ENCODE measurements at regions not wholly inside any gene's neighbourhood (a gene's known extent, or its start where the extent isn't known, plus 50 kb on each side); places are given as distances from the start of the nearest gene placed in this dataset.

GRCh38 chr14:101705733-101706508 lies 55.6 kb upstream of the PPP2R5C start:
- intact Hi-C loops (cut with micrococcal nuclease), result loop anchor here (2.0 kb wide), 2 partner anchors 57 to 241 kb away; no protein-coding TSS in a partner anchor
- Mint-ChIP-seq H3K27ac (peak overlapping the region; percentile 83), H3K9me3 (no peaks in the 10 kb centered on the region), H3K36me3 (ENCODE audit: low read depth) (peaks cover 3% of the 10 kb centered on the region), H3K4me1 (ENCODE audit: low read depth) (peaks cover 32% of the 10 kb centered on the region), H3K4me3 (peak overlapping the region; percentile 32), H3K27me3 (no peaks in the 10 kb centered on the region)
- ATAC-seq (peak; percentile 55), DNase-seq (peak; percentile 60)
- TF ChIP-seq, protein P1, sequence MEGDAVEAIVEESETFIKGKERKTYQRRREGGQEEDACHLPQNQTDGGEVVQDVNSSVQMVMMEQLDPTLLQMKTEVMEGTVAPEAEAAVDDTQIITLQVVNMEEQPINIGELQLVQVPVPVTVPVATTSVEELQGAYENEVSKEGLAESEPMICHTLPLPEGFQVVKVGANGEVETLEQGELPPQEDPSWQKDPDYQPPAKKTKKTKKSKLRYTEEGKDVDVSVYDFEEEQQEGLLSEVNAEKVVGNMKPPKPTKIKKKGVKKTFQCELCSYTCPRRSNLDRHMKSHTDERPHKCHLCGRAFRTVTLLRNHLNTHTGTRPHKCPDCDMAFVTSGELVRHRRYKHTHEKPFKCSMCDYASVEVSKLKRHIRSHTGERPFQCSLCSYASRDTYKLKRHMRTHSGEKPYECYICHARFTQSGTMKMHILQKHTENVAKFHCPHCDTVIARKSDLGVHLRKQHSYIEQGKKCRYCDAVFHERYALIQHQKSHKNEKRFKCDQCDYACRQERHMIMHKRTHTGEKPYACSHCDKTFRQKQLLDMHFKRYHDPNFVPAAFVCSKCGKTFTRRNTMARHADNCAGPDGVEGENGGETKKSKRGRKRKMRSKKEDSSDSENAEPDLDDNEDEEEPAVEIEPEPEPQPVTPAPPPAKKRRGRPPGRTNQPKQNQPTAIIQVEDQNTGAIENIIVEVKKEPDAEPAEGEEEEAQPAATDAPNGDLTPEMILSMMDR (IDR thresholded peaks at IDR 0.05), result peak; percentile 20
- CTCF ChIA-PET, result interaction anchor here (1.0 to 3.9 kb wide), 13 partner anchors 10 to 1060 kb away, joined by 3 to 55 read pairs (median 7); no protein-coding TSS in a partner anchor
- POLR2A ChIA-PET, result interaction anchor here (0.7 to 2.9 kb wide), 9 partner anchors 15 to 242 kb away, joined by 3 to 15 read pairs (median 4); no protein-coding TSS in a partner anchor

- H3K27me3 Mint-ChIP-seq, result no peaks in the 10 kb centered on the region
- intact Hi-C loops (cut with micrococcal nuclease), result loop anchor here (2.0 kb wide), 2 partner anchors 56 to 240 kb away; no protein-coding TSS in a partner anchor
- H3K9me3 Mint-ChIP-seq, result no peaks in the 10 kb centered on the region
- ATAC-seq (no peak), DNase-seq (no peak)
- ChIA-PET POLR2A (interaction anchor here (0.7 to 3.2 kb wide), 13 partner anchors 11 to 255 kb away, joined by 3 to 15 read pairs (median 4); no protein-coding TSS in a partner anchor), CTCF (interaction anchor here (0.8 to 3.9 kb wide), 39 partner anchors 7 to 389 kb away, joined by 3 to 55 read pairs (median 4); no protein-coding TSS in a partner anchor)
- peak overlapping the region; percentile 32 for H3K4me3 Mint-ChIP-seq
- TF ChIP-seq, protein P1 (IDR thresholded peaks at IDR 0.05), result no peak
- peaks cover 32% of the 10 kb centered on the region for H3K4me1 Mint-ChIP-seq (ENCODE audit: low read depth)
- peak overlapping the region; percentile 83 for H3K27ac Mint-ChIP-seq
- peaks cover 3% of the 10 kb centered on the region for H3K36me3 Mint-ChIP-seq (ENCODE audit: low read depth)
These were observed 54.9 kb upstream of the PPP2R5C start for GRCh38 chr14:101706509-101707067.

- Mint-ChIP-seq H3K4me1 (ENCODE audit: low read depth) (peaks cover 32% of the 10 kb centered on the region), H3K27ac (peak overlapping the region; percentile 83), H3K4me3 (peak overlapping the region; percentile 32), H3K36me3 (ENCODE audit: low read depth) (peaks cover 3% of the 10 kb centered on the region), H3K9me3 (no peaks in the 10 kb centered on the region), H3K27me3 (no peaks in the 10 kb centered on the region)
- CTCF ChIA-PET, result interaction anchor here (0.8 to 3.9 kb wide), 40 partner anchors 8 to 389 kb away, joined by 3 to 55 read pairs (median 4); no protein-coding TSS in a partner anchor
- intact Hi-C loops (cut with micrococcal nuclease), result loop anchor here (2.0 kb wide), 2 partner anchors 56 to 240 kb away; no protein-coding TSS in a partner anchor
- POLR2A ChIA-PET, result interaction anchor here (0.9 to 3.2 kb wide), 10 partner anchors 10 to 254 kb away, joined by 3 to 15 read pairs (median 4); no protein-coding TSS in a partner anchor
- ATAC-seq (peak; percentile 71), DNase-seq (peak; percentile 73)
- TF ChIP-seq, protein P1 (IDR thresholded peaks at IDR 0.05), result peak; percentile 95
These were observed 54.3 kb upstream of the PPP2R5C start for GRCh38 chr14:101707068-101707842.

DNA sequence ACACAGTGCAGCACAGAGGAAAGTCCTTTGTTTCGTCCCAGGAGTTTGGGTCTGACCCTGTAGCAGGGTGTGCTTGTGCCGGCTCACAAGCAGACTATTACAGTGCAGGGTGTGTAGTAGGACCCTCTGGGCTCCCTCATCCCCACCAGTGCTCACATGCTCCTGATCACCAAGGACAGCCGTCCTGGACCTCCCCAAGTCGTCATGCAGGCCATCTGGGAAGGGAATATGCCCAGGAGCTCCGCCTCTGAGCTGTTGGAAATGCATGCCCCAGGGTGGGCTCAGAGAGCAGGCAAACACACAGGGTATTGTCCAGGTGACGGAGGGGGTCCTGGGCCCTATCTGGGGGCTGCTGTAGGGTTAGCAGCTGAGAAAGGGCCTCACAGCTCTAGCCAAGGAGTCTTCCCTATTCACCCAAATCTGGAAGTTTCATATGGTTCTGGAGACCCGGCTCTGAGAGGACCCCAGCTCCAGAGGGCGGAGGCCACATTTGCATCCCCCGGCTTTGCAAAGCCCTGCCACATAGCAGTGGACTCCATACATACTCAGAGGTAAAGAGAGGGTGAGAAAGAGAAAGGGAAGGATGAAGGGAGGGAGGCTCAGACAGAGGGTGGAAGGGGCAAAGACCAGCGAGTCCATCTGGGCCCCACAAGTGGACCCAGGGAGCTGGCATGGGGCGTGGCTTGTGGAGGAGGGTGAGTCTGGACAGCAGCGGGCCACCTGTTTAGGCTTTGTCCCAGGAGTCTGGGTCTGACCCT lies 53.5 kb upstream of the PPP2R5C start:
- H3K4me3 Mint-ChIP-seq, result peak overlapping the region; percentile 32
- H3K9me3 Mint-ChIP-seq, result no peaks in the 10 kb centered on the region
- ATAC-seq (no peak), DNase-seq (no peak)
- intact Hi-C loops (cut with micrococcal nuclease), result loop anchor here (2.0 kb wide), 2 partner anchors 55 to 239 kb away; no protein-coding TSS in a partner anchor
- POLR2A ChIA-PET, result interaction anchor here (1.0 to 3.2 kb wide), 7 partner anchors 9 to 254 kb away, joined by 3 to 15 read pairs (median 5); no protein-coding TSS in a partner anchor
- CTCF ChIA-PET, result interaction anchor here (1.0 to 3.9 kb wide), 28 partner anchors 9 to 284 kb away, joined by 3 to 55 read pairs (median 5); no protein-coding TSS in a partner anchor
- peaks cover 32% of the 10 kb centered on the region for H3K4me1 Mint-ChIP-seq (ENCODE audit: low read depth)
- TF ChIP-seq, protein P1 (IDR thresholded peaks at IDR 0.05), result no peak
- peaks cover 3% of the 10 kb centered on the region for H3K36me3 Mint-ChIP-seq (ENCODE audit: low read depth)
- H3K27ac Mint-ChIP-seq, result peak overlapping the region; percentile 83
- no peaks in the 10 kb centered on the region for H3K27me3 Mint-ChIP-seq

Data from activated CD8-positive, alpha-beta T cell treated with anti-CD3 and anti-CD28 coated beads for 36 hours (primary cell).